ENCODE measurements at regions not wholly inside any gene's neighbourhood (a gene's known extent, or its start where the extent isn't known, plus 50 kb on each side); places are given as distances from the start of the nearest gene placed in this dataset.

DNA sequence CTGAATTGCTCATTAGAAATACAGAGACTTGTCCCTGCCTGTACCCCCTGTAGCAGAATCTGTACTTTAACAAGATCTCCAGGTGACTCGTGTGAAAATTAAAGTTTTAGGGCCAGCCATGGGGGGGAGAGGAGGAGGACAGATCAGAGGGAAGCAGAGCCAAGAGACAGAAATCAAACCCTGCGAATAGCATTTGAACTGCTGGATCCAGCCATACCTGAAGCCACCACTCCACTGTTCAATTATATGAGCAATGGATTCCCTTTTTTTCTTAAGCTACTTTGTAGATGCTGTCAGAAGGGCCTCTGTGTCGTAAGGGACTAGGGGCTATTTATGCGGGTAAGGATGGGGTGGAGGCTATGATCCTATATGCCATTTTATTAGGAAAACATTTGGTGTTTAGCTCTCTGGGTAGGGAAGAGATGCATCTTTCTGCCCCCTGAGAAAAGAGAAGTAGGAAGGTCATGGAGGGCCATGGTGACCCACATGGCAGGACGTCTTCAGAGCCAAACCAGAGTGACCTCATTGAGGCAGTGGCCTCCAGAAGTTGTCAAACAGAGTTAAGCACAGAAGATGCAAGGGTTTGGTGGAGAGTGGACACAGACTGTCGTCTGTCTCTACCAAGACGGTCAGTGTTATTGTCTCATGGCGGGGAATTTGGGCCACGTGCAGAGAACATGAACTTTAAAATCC, 203.9 kb downstream of the PHETA1 start:
- ATAC-seq (no peak), DNase-seq (ENCODE audit: low read depth in 1 of 2, low spot score in 1 of 2) (no peak), FAIRE-seq (no peak)
- H3K9me3 ChIP-seq = no peaks in the 10 kb centered on the region
- H3K4me3 ChIP-seq = no peak overlapping the region
- H3K27ac ChIP-seq = no peak overlapping the region
- TF ChIP-seq HES2 (IDR thresholded peaks at IDR 0.05) (no peak), JUN (IDR thresholded peaks at IDR 0.05) (no peak), RARB (CRISPR knock-in tag; IDR thresholded peaks at IDR 0.05) (no peak), NR3C1 (IDR thresholded peaks at IDR 0.05) (no peak)
- 52% methylated on average over 9 of the region's 9 CpGs for WGBS (ENCODE audit: missing lambda C conversion rate)
- CTCF ChIA-PET = interaction anchor here (1.0 to 1.7 kb wide), 3 partner anchors 9 to 211 kb away, joined by 3 to 8 read pairs (median 3); no protein-coding TSS in a partner anchor
- no peak overlapping the region for H3K4me2 ChIP-seq
- H3K4me1 ChIP-seq = no peaks in the 10 kb centered on the region
- POLR2A ChIA-PET = no interaction called here

DNA sequence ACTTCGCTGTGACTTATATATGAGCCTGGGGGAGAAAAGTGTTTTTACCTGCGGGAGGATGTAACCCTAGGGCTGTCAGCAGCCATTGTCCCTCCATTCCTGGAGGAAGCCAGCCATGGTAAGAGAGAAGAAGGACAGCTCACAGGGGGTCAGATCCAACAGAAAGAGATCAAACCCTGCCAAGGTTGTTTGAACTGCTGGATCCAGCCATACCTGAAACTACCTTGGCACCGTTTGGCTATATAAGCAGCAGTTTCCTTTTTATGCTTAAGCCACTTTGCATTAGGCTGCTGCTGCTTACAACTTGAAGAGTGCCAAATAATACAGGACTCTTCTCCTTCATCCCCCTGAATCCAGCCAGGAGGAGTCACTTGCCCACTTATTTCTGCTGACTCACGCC, 205.5 kb downstream of the PHETA1 start:
- no peaks in the 10 kb centered on the region for H3K4me1 ChIP-seq
- DNase-seq (ENCODE audit: low read depth in 1 of 2, low spot score in 1 of 2) (no peak), ATAC-seq (no peak), FAIRE-seq (no peak)
- ChIA-PET CTCF (interaction anchor here (2.8 kb wide), 1 partner anchor 139 kb away, joined by 13 read pairs; no protein-coding TSS in a partner anchor), POLR2A (no interaction called here)
- TF ChIP-seq EHF (CRISPR knock-in tag; IDR thresholded peaks at IDR 0.05) = no peak
- TF ChIP-seq, protein P1, sequence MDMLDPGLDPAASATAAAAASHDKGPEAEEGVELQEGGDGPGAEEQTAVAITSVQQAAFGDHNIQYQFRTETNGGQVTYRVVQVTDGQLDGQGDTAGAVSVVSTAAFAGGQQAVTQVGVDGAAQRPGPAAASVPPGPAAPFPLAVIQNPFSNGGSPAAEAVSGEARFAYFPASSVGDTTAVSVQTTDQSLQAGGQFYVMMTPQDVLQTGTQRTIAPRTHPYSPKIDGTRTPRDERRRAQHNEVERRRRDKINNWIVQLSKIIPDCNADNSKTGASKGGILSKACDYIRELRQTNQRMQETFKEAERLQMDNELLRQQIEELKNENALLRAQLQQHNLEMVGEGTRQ (IDR thresholded peaks at IDR 0.05) = no peak
- no peak for TF ChIP-seq FOXS1 (CRISPR knock-in tag; IDR thresholded peaks at IDR 0.05)
- TF ChIP-seq PBX3 (IDR thresholded peaks at IDR 0.05) = no peak
- TF ChIP-seq KDM5A (IDR thresholded peaks at IDR 0.05) = no peak
- TF ChIP-seq HDAC2 (IDR thresholded peaks at IDR 0.05) = no peak
- TF ChIP-seq, protein P2, sequence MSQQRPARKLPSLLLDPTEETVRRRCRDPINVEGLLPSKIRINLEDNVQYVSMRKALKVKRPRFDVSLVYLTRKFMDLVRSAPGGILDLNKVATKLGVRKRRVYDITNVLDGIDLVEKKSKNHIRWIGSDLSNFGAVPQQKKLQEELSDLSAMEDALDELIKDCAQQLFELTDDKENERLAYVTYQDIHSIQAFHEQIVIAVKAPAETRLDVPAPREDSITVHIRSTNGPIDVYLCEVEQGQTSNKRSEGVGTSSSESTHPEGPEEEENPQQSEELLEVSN (IDR thresholded peaks at IDR 0.05; ENCODE audit: borderline replicate concordance, low read depth) = no peak
- TF ChIP-seq POLR2AphosphoS2 (conservative IDR thresholded peaks at IDR 0.05; ENCODE audit: low read length) = no peak
- no peak for TF ChIP-seq ZNF302 (CRISPR knock-in tag; IDR thresholded peaks at IDR 0.05)
- no peak for TF ChIP-seq HEYL (CRISPR knock-in tag; IDR thresholded peaks at IDR 0.05)
- no peak for TF ChIP-seq MYC (IDR thresholded peaks at IDR 0.05; ENCODE audit: borderline replicate concordance, low read length)
- no peak for TF ChIP-seq RAD21 (conservative IDR thresholded peaks at IDR 0.05 in 1 of 2, IDR thresholded peaks at IDR 0.05 in 1 of 2)
- TF ChIP-seq EP300 (IDR thresholded peaks at IDR 0.05) = no peak
- WGBS (ENCODE audit: missing lambda C conversion rate) = 55% methylated on average over 4 of the region's 4 CpGs
- H3K27ac ChIP-seq = no peak overlapping the region
- H3K4me2 ChIP-seq = no peak overlapping the region
- no peak overlapping the region for H3K4me3 ChIP-seq
- H3K9me3 ChIP-seq = no peaks in the 10 kb centered on the region

- Histone ChIP-seq H3K4me2 (no peak overlapping the region), H3K9me3 (no peaks in the 10 kb centered on the region), H3K27ac (no peak overlapping the region), H3K4me3 (no peak overlapping the region), H3K4me1 (no peaks in the 10 kb centered on the region)
- FAIRE-seq (no peak), ATAC-seq (no peak), DNase-seq (ENCODE audit: low read depth in 1 of 2, low spot score in 1 of 2) (no peak)
- TF ChIP-seq GATA3 (IDR thresholded peaks at IDR 0.05; ENCODE audit: borderline replicate concordance) = no peak
- TF ChIP-seq EHMT2 (IDR thresholded peaks at IDR 0.05; ENCODE audit: low read depth) = no peak
- no peak for TF ChIP-seq HOXB13 (CRISPR knock-in tag; IDR thresholded peaks at IDR 0.05; ENCODE audit: low read depth)
- no peak for TF ChIP-seq CEBPB (IDR thresholded peaks at IDR 0.05)
- no peak for TF ChIP-seq NPAS2 (CRISPR knock-in tag; IDR thresholded peaks at IDR 0.05; ENCODE audit: borderline replicate concordance)
- no peak for TF ChIP-seq HEYL (CRISPR knock-in tag; IDR thresholded peaks at IDR 0.05)
- TF ChIP-seq HES2 (IDR thresholded peaks at IDR 0.05) = no peak
- no peak for TF ChIP-seq SREBF2 (IDR thresholded peaks at IDR 0.05)
- TF ChIP-seq RARB (CRISPR knock-in tag; IDR thresholded peaks at IDR 0.05) = no peak
- no peak for TF ChIP-seq TFCP2L1 (CRISPR knock-in tag; IDR thresholded peaks at IDR 0.05)
- no peak for TF ChIP-seq CTCF (IDR thresholded peaks at IDR 0.05)
- TF ChIP-seq PBX3 (IDR thresholded peaks at IDR 0.05) = no peak
- no peak for TF ChIP-seq NFE2L2 (conservative IDR thresholded peaks at IDR 0.05; ENCODE audit: low read length)
- no peak for TF ChIP-seq TP53 (CRISPR knock-in tag; IDR thresholded peaks at IDR 0.05)
- TF ChIP-seq FOSL2 (IDR thresholded peaks at IDR 0.05) = no peak
- TF ChIP-seq FOSL2 (CRISPR knock-in tag; IDR thresholded peaks at IDR 0.05) = no peak
- 68% methylated on average over 7 of the region's 7 CpGs for WGBS (ENCODE audit: missing lambda C conversion rate)
- POLR2A ChIA-PET = no interaction called here
- CTCF ChIA-PET = interaction anchor here (2.3 to 2.8 kb wide), 2 partner anchors 12 to 138 kb away, joined by 13 read pairs; no protein-coding TSS in a partner anchor
Measured at GRCh38 chr12:111161898-111162297, 207.0 kb downstream of the PHETA1 start.

All from A549 (cell line).